ENCODE measurements at regions not wholly inside any gene's neighbourhood (a gene's known extent, or its start where the extent isn't known, plus 50 kb on each side); places are given as distances from the start of the nearest gene placed in this dataset.

GRCh38 chr1:73898540-73898939 lies 299.4 kb downstream of the LRRIQ3 start:
- TF ChIP-seq POU2F2 (IDR thresholded peaks at IDR 0.05; ENCODE audit: low read depth, low read length) (no peak), POLR2A (IDR thresholded peaks at IDR 0.05; ENCODE audit: low read depth, low read length) (no peak), TAF1 (IDR thresholded peaks at IDR 0.05; ENCODE audit: low read depth, low read length) (no peak), POLR2AphosphoS5 (IDR thresholded peaks at IDR 0.05; ENCODE audit: low read depth, low read length) (no peak), PAX5 (IDR thresholded peaks at IDR 0.05; ENCODE audit: insufficient read depth, low read length, severe bottlenecking) (no peak)
